ENCODE measurements at regions not wholly inside any gene's neighbourhood (a gene's known extent, or its start where the extent isn't known, plus 50 kb on each side); places are given as distances from the start of the nearest gene placed in this dataset.

DNA sequence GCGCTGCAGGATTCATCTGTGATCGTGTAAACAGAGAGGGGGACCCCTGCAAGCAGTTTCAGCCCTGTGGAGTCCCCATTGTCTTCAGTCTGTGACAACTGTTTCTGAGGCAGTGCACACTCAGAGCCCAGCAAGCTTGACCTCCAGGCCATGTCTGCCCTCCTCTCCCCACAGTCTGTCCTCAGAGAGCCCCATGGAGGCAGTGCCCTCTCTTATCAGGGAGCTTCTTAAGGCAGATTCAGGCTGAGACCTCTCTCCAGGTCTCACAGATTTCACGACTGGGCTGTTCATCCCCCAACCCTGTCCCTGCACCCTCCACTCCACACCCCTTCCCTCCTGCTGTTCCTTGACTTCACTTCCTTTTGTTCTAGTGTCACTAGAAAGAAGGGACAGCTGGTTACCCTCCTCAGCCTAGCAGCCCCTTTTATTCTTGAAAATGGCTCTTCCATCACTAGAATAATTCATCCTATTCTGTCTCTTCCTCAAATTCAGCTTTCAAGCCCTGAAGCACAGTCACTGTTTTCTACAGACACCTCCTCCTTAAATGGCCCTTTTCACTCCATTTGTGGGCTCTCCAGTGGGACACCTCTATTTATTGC lies 218.4 kb downstream of the MED10 start:
- no peak for DNase-seq

DNA sequence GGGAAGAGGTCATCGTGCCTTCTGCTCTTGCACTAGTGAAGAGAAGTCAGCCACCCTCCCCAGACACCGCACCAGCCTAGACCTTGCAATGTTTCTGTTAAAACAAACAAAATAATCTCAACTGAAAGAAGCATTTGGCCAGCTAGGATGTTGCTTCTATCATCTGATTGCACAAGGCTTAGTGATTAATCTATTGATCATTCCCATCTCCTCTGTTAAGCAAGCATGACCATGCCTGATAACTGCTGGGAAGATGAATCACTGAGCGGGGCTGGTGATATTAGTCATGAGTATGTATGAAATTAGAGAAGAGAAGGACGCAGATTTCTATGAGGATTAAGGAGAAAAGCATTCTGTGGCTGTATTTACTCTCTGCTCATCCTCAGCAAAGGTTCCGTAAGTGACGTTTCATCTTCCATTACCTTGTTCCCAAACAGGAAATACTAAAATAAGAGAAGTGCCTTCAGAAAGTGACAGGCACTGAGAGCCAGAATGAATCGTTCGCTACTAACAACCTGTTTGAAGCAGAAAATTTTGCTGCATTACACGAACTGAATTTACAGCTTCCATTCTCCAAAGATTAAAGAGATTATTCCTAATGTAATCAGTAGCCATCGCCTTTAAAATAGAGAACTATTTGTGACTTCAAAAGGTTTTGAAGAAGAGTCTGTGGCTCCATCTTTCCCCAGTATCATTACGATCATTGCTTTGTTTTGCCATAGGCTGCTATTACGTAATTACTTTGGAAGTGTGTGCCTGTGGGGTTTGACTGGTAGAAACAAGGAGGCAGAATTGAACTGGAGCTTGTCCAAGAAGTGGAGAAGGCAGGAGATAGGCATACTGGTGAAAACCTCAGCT lies 219.1 kb downstream of the MED10 start:
- DNase-seq: no peak

DNA sequence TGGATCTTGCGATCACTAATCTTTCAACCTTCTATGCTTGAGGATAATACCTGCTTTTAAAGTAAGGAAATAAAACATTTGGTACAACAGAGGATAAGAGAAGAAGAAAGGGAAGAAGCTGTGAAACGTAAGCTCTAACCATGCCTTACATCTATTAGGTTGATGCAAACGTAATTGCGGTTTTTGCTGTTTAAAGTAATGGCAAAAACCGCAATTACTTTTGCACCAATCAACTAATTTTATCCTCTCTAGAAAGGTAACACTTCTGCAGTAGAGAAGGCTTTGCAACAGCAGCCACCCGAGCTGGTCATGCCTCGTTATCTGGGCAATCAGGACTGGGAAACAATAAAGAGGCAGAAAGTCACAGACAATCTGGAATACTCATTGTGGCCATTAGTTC lies 224.1 kb downstream of the MED10 start:
- no peak for DNase-seq

DNA sequence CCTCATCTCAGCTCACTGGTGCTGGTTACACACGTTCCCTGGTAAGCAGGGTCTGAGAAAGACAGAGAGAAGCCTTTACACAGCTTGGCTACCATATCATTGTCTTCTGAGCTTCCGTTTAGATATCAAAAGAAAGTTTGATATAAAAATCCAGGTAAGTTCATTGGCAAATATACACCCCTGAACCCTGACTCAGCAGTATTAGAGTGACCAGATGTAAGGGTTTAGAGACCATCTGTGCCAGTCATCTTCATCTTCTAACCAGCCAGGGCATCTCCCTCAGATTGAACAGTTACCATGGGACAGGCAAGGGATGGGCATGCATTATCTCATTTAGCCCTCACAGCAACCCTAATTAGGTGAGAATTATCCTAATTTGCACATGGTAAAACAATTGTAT lies 232.1 kb downstream of the MED10 start:
- DNase-seq: no peak

DNA sequence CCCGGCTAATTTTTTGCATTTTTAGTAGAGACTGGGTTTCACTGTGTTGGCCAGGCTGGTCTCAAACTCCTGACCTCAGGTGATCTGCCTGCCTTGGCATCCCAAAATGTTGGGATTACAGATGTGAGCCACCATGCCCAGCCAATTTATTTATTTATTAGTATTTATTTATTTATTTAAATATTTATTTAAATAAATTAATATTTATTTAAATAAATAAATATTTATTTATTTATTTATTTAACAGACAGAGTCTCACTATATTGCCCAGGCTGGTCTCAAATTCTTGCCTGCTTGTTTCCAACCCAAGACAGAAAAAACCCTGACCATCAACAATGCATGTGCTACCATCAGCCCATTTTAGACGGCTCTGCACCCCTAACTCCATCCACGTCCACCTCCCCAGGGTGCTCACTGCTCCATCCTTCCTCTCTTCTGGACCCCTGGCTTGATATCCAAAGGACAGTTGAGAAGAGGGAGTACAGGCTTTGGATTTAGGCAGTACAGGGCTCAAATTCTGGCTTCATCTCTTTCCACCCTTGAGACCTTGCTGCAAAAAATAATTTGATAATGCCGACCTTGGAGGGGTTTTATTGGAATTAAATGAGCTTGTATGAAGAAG lies 232.6 kb downstream of the MED10 start:
- DNase-seq: no peak

DNA sequence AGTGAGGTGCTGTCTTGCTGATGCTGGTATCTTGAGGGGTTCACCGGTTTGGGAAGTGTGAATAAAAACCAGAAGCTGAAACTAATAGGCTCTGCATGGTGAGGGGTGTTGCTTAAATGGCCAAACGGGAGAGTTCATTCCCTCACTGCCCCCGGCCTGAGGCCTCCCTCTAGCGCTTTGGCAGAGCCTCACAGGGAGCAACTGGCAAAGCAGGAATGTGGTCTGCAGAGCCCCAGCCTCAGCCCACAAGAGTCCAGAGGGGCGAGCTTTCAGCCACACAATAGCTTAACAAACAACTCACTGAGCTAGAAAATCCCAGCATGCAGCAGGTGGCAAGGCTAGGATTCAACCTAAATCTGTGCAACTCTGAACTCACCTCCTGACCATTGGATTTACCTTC lies 234.8 kb downstream of the MED10 start:
- no peak for DNase-seq

DNA sequence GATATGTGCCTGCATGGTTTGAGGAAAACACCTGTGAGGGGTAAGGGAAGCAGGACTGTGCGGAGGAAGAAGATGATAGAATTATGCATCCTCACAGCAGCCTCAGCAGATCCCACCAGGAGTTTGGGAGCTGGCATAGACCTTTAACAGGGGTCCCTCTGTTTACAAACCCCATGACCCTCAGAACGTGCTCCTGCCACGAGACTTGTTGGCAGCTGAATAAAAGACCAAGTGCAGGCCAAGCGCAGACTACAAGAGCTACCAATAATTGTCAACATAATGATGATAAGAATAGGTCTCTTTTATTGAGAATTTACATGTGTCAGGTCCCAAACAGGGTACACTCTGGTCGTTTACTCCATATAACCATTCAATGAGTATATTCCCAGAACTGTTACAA lies 236.0 kb downstream of the MED10 start:
- no peak for DNase-seq

DNA sequence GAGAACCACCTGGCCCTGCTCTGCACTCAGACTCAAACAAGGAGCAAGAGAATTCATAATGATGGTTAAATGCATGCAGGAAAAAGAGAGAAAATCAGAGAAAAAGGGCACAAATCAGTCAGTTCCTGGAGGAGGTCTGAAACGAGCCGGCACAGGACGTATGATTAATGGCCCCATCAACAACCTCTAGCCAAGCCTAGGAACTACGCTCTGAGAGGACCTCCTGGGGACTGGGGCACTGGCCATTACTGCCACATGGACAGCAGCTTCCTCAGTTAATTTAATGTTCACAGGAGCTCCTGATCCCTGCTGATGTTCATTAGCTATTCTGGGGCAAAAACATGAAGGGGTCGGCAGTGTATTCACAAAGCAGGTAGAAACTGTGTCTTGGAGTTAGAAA lies 238.1 kb downstream of the MED10 start:
- no peak for DNase-seq

DNA sequence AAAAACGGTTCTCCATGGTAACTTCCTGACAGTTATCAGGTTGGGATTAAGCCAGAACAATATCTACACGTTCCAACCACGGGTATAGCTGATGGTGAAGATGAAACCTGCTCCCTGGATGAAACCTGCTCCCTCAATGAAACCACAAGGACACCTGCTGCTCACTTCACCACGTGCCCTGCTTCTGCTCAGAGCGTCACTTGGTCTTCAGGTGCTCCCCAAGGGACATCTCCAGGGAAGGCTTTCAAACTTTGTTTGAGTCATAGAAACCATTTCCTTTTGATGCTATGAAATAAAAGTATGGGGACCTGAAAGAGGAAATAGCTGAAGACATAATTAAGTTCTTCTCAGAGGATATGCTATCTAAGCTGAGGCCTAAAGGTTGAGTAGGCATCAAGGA lies 242.4 kb downstream of the MED10 start:
- no peak for DNase-seq

DNA sequence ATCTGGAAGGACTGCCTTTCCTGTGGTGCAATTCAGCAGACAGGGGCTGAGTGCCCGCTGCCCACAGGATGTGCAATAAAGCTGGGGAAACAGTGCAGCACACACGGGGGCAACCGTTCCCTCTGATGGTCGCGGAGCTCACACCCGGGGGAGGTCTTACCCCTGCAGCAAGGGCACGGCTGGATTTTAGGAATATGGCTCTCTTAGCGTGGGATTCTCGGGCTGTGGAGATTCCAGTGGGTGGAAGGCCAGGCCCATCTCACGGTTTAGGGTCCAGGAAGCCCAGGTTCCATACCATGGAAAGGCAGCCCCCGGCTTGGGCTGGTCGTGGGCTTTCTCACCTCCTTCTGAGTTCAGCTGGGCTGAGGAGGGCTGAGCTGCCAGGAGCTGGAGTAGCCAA lies 244.1 kb downstream of the MED10 start:
- no peak for DNase-seq

DNA sequence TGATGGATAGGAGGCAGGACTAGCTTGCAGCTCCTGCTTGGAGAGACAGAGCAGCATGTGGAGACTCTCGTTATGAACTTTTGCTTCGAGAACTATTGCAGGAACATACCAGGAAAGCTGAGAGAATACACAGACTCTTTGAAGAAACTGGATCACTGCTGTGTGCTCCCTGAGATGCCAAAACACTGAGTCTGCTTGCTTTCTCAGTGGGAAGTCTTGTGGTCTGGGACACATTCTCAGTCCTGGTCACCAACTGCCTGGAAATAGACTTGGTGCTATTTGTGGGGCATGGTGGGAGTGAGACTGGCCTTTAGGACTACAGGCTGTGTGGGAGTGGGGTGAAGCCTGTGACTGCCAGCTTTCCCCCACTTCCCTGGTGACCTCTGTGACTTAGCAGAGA lies 252.6 kb downstream of the MED10 start:
- no peak for DNase-seq

DNA sequence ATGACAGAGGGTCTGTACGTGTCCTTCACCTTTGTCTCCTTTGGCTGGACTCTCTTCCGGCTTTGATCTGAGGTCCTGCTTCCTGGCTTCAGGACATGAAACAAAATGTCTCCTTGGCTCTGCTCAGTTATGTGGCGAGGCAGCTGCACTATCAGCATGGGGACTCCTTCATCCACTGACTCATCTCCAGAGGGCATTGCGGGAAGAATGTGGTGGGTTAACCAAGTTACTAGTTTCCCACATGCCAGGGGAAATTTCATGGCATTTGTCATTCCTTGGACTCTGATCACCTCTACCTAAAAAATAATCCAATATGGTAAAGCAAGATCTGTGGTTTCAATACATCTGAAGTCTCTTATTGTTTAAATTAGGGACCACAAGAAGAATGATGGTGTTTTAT lies 259.7 kb downstream of the MED10 start:
- no peak for DNase-seq

DNA sequence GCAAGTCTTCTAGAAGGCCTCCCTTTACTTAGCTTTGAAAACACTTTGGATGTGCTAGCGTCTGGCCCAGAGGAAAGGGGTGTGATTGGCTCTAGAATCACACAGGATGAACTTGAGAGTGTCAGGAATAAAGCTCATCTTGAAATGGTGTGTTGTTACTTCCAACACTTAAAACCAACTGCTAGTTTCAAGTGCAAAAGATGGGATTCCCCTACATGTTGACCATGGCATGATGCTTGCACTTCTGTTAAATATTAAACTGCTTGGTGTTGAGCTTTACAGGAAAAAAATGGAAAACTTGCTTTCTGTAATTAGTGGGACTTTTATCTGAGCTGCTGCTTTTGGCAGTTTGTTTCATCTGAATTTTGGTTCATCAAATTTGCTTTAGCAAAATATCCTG lies 261.1 kb downstream of the MED10 start:
- no peak for DNase-seq

DNA sequence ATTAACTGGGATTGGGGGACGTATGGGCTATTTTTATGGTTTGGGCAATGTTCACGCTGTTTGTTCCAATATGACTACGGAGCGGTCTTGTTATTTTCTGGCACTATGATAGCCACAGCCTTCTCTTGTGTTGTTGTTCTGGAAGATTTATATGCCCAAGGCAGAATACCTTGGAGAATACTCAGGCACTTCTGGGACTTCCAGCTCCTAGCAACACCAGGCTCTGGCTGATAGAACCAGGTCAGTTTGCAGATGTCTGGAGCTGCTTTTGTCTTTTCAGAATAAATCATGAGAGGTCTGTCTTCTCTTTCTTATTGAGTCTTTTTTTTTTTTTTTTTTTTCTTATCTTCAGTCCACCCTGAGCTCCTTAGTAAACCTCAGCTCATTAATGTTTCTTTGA lies 262.5 kb downstream of the MED10 start:
- DNase-seq: no peak

DNA sequence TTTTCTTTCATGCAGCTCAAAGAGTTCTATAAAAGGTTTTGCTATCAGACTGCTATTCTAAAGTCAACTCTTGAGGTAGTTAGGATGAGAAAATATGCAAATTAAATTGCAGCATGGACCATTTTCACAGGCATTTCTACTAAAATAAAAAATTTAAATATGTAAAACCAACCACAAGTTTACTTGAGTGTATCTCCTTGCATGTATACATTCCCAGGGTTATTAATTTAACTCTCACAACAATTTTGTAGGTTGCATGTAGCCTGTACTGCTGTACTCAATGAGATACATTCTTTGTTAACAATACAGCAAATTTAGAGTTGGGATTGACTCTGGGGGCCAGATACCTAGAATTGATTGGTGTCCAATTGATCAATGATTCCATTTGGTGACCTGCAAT lies 265.8 kb downstream of the MED10 start:
- DNase-seq: no peak

DNA sequence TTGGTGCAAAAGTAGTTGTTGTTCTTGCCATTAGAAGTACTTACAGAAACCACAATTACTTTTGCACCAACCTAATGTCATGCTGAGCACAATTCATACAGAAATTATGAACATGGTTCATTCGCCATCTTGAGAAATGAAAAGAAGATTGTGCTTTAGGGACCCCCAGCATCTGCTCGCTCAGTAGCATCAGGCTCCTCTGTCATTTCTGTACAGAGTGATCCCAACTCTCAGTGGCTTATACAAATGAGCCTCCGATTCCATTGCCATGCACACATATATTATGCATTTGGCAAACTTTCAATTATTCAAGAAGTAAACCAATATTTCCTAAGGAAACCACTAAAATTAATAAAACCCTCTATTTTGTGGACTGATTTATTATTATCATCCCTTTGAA lies 266.2 kb downstream of the MED10 start:
- no peak for DNase-seq

DNA sequence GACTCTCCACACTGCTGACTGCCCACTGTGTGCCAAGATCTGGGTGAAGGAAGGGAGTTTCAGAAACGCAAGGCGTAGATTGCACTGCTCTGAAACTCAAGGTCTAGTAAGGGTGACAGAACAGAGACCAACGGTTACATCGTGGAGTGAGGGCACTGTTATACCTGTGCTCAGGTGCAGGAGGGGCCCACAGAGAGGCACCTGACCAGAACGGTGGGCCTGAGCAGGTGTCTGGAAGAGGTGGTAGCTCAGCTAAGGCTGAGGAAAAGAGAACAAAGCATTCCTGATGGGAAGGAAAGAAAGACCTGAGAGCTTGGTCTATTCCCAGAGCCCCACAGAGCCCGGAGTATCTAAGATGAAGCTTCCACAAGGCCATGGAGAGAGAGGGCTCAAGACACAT lies 267.2 kb downstream of the MED10 start:
- no peak for DNase-seq

DNA sequence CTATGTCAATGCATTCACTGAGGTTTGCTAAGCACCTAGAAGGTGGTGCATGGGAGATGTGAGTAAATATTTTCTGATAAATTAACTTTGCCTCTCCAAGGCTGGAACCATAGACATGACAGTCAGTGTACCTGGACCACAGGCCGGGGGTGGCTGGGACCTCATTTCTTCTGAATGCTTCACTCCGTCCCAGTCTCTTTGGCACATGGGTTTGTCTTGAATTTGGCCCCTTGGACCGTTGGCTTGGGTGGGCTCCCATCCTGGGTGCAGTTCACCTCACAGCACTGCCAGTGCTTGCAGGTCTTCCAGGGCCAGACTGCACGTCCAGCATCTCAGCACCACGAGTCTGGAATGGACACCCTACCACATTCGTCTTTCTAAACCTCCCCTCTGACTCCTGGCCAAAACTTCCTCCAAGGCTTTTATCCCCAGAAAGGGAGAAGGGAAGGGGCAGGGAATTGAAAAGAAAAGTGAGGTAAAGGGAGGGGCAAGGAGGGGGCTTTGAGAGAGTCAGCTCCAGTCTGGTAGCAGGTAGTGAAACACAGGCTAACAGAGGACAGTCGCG lies 267.8 kb downstream of the MED10 start:
- DNase-seq: no peak

DNA sequence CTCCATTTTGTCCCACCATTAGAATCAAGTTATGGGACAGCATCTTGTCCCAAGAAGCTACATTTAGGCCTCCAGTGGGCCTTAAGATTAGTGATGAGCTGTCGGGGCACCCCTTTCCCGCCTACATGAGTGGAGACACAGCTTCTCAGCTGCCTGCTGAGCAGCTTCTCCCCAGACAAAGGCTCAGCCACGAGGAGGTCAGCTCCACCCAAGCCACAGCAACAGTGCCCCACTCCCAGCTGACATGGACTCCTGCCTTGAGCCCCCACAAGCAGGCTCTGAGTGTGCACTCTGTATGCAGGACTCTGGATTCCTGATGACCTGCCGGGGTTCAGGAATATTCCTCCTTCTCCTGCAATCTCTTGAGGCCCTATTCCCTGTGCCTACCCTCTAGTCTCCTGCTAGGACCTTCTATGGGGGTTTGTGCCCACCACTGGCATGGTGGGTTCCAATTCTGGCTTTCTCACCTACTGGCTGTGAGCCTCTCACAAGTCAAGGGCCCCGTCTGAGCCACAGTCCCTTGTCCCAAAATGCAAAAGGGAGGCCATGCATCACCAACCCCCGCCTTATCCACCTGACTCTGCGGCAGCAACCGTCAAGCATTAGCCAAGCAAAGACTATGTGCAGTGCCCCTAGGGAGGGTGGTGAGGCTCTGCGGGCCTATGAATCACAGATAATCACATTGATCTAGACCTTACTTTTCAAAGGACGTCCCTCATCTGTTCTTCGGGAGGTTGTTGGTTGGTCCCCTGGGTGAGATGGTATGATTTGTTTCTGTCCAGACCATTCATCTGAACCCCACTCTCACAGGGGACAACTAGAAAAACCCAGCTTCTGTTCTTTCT lies 269.1 kb downstream of the MED10 start:
- DNase-seq: no peak

DNA sequence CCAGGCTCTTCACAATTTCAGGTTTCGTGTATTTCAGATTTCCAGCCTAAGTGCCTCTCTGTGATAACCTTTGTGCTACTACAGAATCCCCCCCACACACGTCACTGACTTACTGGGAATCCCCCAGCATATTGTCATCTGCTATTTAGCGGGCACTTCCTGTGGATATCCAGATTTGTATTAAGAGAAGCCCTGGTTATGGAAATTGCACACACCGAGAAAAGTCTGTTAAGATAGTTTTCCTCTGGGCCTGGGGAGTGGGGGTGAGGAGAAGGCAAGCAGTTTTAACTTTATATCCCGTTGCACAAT lies 269.9 kb downstream of the MED10 start:
- no peak for DNase-seq

DNA sequence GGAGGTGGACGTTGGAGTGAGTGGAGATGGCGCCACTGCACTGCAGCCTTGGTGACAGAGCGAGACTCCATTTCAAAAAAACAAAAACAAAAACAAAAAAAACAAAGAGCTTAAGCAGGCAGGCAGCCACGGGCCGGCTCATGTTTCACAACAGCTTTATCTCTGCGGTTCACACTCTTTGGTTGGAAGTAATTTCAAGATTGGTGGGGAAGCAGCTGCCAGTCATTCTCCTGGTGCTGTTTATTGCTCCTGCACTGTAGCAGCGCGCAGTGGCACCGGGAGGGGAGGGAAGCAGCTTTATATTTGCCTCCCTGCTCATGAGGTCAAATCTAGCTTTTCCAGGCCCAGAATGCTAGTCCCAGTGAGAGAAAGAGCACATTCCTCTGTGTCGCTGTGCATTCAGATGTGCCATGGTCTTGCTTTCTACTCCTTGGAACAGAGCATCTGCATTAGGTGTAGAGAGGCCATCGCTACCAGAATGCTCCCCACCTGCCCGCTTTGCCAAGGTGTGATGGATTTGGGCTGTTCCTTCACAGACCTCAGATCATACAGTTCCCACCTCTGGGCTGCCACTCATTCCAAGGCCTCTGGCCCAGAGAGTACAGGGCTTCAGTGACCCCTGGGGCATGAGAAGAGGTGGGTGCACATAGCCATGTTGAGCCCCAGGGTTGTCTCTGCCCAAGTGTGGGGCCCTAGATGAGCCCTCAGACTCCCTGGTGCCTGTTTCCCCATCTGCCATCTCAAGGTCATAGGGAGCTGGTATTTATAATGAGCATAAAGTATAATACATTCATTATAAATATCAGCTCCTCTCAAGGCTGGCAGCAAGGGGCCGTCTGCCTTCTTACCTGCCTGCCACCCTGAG lies 270.4 kb downstream of the MED10 start:
- no peak for DNase-seq

DNA sequence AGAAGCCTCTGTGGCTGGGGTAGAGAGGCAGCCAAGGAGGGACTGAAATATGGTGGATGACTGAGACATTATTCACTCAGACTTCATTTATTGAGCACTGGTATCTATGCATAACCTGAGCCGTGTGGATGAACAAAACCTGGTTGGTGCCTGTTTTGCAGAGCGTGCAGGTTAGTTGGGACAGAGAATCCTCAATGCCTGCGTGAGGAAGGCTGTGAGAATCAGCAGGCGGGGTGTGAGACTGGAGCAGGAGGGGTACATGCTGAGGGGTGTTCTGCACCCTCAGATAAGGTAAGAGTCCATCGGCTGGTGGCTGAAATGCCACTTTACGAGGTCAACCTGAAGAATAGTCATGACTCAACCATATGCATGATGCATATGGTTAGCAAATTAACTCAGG lies 271.6 kb downstream of the MED10 start:
- no peak for DNase-seq

Data from dermis blood vessel endothelial cell (primary cell).